ENCODE measurements at regions not wholly inside any gene's neighbourhood (a gene's known extent, or its start where the extent isn't known, plus 50 kb on each side); places are given as distances from the start of the nearest gene placed in this dataset.

- TF ChIP-seq POLR2AphosphoS5 (IDR thresholded peaks at IDR 0.05; ENCODE audit: low read depth, low read length) (no peak), TAF1 (IDR thresholded peaks at IDR 0.05; ENCODE audit: borderline replicate concordance, insufficient read depth, low read length) (no peak), REST (IDR thresholded peaks at IDR 0.05; ENCODE audit: insufficient read depth in 1 of 2, low read depth in 2 of 2, low read length in 2 of 2) (no peak)
Measured at GRCh38 chr19:34051255-34051654, 121.0 kb upstream of the LSM14A start.
